Fibroblast of the conjunctiva (primary cell): ENCODE measurements at regions not wholly inside any gene's neighbourhood (a gene's known extent, or its start where the extent isn't known, plus 50 kb on each side); places are given as distances from the start of the nearest gene placed in this dataset.

Experiments
- DNase-seq: peaks from one replicate; pipeline ENCODE4 v3.0.0-alpha.2; 2010; ENCODE audit warnings: low read depth

- DNase-seq: no peak
Measured at GRCh38 chr10:36224431-36224985, 582.4 kb upstream of the FZD8 start.

GRCh38 chr10:36221101-36221500 lies 579.0 kb upstream of the FZD8 start:
- no peak for DNase-seq

DNA sequence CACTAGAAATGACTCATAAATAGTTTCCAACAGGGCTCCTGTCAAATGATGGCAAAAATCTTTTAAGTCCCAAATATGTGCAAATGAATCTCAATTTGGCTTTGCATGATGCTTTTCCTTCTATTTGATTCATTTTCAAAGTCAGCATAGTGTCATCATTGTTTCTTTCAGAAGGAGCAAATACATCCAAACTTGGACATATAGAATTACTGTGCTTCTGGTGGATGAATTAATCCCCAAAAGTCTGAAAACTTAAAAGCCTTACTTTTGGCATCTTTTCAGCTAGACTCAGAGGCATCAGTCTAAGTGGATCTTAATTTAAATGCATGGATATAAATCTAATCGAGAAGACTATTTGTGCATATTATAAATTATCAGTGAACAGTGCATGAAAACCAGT lies 578.1 kb upstream of the FZD8 start:
- no peak for DNase-seq

DNA sequence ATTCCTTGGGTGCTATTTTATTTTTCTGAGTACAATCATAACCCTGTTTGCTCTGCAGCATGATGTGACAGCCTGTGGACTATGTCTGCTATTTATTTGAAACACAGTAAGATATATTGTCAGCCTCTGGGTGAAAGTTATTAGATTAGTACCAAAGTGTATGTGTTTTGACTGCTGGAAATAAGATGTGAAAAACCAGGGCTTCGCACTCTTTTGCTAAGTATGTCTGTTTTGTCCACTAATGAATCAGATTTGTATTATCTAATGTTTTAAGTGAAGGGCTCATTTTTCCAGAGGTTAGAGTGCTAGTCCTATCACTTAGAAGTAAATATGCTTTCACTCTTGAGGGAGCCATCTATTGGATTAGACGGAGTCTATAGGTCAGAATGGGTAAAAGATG lies 569.8 kb upstream of the FZD8 start:
- DNase-seq: no peak

GRCh38 chr10:36209480-36209879 lies 567.4 kb upstream of the FZD8 start:
- DNase-seq: no peak

GRCh38 chr10:36202881-36203280 lies 560.8 kb upstream of the FZD8 start:
- no peak for DNase-seq

DNA sequence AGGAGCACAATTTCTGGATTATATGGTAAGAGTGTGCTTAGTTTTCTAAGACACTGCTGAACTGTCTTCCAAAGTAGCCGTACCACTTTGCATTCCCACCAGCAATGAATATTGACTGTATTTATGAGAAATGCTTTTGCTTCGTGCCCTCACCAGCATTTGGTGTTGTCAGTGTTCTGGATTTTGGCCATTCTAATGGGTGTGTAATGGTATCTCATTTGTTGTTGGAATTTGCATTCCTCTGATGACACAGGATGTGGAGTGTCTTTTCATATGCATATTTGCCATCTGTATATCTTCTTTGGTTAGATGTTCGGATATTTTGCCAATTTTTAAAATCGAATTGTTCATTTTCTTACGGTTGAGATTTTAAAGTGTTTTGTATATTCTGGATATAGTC lies 558.5 kb upstream of the FZD8 start:
- DNase-seq: no peak

DNA sequence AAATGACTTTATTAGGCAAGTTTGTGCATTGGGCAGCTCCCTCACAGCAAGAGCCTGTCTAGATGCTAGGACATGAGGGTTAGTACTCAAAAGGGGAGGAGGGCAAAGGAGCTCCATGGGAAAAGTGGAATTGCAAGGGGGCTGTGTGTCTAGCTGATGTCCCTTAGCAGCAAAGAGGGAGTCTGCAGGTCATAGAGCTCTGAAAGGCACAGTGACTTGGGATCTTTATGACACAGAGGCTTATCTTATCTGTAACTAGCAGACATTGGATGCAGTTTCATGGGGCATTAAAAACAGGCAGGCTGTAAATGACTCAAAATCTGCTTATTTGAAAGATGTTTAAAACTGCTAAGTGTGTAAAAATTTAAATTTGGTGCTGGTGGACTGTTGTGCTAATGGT lies 556.2 kb upstream of the FZD8 start:
- DNase-seq: no peak

GRCh38 chr10:36195364-36195763 lies 553.3 kb upstream of the FZD8 start:
- DNase-seq: no peak

DNA sequence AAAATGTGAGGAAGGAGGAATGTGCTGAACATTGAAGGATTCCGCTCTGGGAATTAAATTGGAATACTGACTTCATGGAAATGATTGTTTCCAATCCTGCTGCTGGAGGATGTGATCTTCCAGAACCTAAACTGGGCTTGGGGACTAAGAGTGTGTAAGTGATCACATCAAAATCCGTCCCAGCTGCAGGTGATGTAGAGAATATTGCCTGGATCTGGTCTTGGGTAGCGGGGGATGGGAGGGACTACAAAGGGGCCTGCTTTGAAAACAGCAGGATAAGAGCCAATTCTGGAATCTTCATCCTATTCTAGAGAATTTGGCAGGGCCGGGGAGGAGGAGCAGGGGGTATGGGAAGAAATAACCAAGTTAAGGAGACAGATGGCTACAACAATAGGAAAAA lies 552.2 kb upstream of the FZD8 start:
- no peak for DNase-seq

DNA sequence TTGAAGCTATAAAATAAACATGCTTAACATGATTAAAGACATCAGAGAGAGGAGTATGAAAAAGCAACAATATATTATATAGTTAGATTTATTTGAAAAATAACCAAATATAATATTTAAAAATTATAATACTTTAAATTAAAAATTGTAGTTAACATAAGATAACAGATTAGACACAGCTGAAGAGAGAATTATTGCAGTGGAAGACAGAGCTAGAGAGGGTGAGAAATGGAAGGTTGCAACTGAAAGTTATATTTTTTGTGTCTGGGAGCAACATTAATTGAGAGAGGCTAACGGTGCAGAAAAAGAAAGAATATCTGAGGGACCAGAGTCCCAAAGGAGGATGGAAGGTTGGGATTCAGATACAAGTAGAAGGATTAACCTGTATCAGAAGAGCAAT lies 548.9 kb upstream of the FZD8 start:
- no peak for DNase-seq

DNA sequence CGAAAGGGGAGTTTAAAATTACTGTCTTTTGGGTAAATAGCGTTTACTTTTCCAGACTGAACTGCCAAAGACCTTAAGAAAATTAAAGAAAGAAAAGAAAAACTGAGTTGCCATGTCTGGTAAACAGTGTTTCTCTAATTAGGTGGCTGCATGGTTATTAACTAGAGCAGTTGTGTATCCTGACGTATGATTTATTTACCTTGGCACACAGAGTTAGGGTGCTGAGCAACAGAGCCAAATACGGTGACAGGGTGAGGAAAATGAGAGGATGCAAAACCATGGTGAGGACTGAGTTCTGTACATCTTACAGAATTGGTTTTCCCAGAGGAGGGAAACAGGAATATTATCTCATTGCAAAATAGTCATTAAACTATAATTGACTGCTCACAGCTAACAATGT lies 546.4 kb upstream of the FZD8 start:
- DNase-seq: no peak

DNA sequence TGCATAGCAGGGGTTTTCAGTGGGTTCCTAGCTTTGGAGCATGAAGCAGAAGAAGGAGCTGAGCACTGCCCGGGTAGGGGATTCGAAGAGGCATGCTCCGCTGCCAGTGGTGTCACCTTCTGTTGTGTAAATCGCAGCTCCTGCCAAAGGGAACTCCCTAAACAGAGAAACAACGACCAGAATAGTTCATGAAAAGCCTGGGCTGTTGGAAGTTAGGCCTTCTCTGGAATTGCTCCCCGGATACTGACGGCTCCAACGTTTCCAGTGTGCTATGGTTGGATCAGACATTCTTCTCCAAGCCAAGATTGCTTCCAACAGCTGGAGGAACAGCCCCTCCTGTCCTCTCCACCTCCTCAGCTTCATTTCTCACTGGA lies 546.0 kb upstream of the FZD8 start:
- DNase-seq: no peak

DNA sequence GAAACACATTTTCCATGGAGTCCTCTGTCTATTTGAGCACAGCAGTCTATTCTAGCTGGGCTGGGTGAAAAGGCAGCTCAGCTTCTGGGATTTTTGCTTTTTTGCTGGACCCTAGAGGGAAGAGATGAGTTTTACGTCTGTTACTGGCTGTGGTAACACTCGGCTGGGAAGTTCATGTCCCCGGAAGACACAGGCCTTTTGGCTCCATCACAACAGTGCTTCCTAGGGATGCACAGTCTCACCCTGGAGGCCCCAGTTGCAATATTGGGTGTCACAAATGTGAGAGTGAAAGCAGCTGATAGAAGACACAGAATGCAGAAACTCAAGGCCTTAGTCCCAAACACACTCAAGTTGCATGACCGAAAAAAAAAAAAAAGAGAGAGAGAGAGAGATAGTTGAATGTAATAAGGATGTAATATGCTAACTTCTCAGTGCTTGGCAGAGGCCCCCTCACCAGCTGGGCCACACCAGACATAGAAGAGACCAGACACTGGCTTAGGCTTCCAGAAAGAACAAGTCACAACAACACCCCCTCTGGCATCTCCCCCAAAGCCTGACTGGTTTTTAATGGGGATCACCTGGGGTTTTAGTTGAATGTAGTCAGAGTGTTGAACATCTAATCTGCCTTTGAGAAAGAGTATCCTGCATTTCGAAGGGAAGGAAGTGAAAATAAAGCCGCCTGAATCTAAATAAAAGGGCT lies 545.4 kb upstream of the FZD8 start:
- DNase-seq: no peak

DNA sequence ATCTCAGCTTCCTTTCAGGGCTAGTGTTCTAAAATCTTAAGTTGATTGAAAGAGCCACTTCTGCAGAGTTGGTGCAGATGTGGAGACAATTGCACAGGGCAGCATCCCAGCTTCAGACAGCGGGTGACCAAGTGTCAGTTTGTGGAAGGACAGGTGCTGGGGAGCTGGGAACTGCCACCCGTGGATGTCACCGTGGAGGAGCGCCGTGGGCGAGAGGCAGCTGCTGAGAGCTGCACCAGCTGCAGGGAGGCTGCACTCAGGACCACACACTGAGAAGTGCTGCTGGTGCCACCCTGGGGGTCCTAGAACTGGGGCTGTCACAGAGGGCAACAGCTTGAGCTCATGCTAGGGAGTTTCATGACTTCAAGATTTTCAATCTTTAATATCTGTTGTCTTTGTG lies 543.0 kb upstream of the FZD8 start:
- DNase-seq: no peak

DNA sequence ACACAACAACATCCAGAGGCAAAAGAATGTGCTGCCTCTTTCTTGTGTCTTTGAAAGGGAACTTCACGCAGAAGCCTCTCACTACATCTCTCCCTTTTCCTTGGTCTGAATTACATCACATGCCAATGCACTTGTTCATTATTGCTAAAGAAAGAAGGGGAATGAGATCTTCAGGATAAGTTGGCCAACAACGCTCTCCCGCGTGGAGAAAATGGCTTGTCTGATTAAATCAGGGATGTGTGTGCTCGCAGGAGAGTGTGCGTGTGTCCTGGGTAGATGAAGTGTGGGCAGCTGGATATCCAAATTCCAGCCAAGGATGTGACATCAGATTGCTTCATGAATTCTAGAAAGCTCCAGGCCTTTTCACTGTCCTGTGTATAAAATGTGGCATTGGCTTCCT lies 541.6 kb upstream of the FZD8 start:
- DNase-seq: no peak

DNA sequence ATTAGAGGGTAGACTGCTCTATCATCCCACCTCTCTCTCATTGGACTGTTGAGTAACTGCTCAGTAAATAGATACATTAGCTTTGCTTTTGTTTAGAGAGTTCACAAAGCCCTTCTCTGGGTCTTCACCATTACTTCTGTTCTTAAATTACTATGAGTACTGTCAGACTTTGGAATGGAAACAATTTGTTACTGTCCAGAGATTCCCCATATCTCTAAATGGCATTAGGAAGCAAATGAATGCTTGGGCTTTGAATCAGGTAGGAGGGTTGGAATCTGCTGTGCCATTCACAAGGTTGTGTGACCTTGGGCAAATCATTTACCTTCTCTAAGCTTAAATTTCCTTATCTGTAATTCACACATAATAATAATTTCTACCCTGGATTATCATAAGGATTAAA lies 541.0 kb upstream of the FZD8 start:
- no peak for DNase-seq

DNA sequence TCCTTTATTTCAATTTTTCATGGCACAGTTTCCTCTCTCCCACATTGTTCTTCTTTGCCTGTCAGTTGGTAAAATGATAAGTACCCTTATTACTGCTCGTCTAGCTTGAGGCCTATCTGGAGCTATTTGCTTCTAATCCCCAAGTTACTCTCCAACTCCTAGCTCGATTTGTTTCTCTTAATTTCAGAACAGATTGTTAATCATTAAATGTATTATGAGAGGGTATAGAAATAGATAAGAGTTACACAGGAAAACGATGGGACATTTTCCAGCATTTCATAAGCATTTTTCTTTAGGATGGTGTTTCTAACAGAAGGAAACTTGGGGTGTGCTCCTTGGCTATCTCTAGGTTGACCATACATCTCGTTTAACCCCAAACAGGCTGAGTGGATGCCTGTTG lies 540.5 kb upstream of the FZD8 start:
- no peak for DNase-seq

GRCh38 chr10:36182179-36182566 lies 540.1 kb upstream of the FZD8 start:
- DNase-seq: no peak

GRCh38 chr10:36181426-36182178 lies 539.5 kb upstream of the FZD8 start:
- DNase-seq: no peak

GRCh38 chr10:36178616-36179015 lies 536.5 kb upstream of the FZD8 start:
- no peak for DNase-seq

- DNase-seq: no peak
Measured at GRCh38 chr10:36177071-36177470, 535.0 kb upstream of the FZD8 start.

GRCh38 chr10:36175954-36176353 lies 533.9 kb upstream of the FZD8 start:
- no peak for DNase-seq

- DNase-seq: no peak
Measured at GRCh38 chr10:36173364-36173763, 531.3 kb upstream of the FZD8 start.
